ENCODE measurements at regions not wholly inside any gene's neighbourhood (a gene's known extent, or its start where the extent isn't known, plus 50 kb on each side); places are given as distances from the start of the nearest gene placed in this dataset.

DNA sequence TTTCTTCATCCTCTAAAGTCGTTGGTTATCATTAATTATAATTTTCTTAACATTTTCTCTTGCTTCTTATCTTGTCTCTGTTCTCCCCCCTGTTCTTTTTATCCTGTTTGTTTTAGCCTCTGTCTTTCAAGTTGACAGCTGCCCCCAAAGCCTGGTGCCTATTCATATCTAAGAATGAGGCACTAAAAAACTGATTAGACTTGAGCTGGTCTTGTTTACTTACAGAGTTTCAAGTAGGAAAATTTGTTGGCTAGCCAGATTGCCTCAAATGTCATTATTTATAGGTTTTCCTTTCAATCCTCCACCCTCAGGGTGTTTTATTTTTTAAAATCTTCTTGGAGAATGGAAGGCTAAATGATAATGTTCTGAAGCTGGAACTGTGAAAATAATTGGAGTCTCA is 236.0 kb downstream of the UTP18 start:
- no peak for DNase-seq

DNA sequence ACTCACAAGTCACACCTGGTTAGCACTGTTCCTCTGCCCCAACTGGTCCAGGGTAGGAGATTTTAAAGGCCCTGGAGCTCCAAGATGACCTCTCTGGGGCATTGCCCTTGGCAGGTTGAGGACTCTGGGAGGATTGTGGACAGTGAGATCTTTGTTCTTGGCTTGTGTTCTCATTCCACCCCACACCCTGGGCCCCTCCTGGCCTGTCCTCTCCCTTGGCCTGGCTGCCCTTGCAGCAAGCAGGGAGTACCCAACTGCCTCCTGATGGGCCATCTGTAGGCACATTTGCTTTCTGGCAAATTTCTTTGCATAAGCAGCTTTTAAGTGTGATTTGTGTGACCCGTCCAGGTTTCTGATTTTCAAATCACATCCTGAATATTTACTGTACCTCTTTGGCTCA is 239.6 kb downstream of the UTP18 start:
- DNase-seq, result no peak

DNA sequence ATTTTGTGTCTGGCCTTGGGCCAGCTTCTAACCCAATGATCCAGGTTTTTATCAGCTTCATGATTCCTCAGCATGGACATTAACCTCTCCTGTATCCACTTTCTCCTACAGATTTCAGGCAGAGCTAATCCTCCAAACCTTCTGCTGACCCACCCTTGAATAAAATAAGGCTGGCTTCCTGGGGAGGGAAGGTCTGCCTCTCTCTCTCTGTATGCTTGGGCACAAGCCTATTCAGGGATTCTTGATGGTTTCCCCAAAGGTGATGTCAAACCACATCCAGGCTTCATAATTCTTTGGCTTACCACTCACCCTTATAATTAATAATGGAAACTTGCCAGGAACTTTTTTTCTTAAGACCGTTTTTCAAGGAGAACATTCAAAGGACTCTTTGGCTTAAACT is 240.1 kb downstream of the UTP18 start:
- no peak for DNase-seq

DNA sequence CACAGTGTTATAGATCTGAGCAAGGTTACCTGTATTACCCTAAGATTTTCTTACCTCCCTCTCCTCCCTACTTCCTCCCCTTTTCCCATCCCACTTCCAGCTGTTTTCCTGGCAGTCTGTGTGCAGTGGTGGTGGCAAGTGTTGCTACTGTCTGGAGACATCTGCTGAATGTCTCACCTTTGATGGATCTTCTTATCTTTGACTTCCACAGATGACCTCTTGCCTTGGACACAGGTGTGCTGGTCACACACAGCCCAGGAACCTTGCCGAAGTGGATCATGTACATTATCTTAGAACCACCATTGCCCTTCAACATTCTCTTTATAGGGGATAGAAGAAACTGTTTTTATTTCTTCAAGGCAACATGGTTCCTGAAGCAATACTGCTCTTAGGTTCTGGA is 245.1 kb downstream of the UTP18 start:
- DNase-seq, result no peak

DNA sequence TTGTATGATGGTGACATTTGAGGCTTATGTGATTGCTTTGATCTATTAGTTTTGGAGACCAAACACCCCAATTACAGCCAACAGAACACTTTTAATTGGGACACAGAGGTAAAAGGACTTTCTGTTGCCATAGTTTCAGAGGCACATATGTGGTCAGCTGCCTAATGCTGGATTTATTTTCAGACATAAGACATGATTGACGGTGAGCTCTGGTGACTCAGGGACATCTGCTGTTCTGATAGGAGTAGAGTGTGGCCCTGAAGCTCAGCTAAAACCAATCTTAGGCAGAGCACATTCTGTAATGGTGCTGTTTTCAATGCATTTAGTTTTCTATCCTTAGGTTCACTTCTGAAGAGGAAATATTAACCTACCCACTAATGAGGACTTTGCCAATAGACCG is 247.1 kb downstream of the UTP18 start:
- no peak for DNase-seq

DNA sequence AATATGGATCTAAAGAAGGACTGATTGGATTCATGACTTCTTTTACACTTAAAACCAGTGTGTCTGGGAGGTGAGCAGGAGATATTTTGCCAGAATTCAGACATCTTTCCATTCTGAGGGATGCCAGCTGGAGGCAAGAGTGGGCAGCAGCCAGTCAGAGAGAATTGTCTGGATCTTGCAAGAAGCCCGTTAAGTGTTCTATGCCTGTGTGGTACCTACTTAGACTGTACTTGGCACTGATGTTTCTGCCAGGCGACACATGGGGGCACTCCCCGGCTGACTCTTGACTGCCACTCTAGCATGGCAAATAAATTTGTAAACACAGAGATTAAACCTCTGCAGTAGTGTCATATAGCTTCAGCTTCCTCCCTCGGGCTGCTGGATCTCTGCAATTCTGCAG is 247.7 kb downstream of the UTP18 start:
- DNase-seq, result no peak

DNA sequence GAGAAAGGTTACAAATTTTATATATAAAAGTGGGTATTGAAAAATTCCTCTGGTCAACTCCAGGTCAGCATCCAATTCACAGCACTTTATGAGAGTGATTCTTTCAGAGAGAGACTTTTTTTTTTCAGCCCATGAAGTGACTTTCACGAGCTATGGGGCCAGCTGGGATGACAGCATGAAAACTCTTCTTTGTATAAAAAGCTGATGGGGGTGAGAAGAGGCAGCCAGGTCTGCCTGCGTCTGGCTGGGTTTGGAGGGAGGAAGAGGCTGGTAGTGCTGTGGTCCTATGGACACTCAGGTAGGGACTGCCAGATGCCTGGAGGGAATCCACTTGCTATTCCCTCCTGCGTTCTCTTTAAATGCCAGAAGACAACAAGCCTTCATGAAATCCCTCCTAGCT is 250.6 kb downstream of the UTP18 start:
- no peak for DNase-seq

DNA sequence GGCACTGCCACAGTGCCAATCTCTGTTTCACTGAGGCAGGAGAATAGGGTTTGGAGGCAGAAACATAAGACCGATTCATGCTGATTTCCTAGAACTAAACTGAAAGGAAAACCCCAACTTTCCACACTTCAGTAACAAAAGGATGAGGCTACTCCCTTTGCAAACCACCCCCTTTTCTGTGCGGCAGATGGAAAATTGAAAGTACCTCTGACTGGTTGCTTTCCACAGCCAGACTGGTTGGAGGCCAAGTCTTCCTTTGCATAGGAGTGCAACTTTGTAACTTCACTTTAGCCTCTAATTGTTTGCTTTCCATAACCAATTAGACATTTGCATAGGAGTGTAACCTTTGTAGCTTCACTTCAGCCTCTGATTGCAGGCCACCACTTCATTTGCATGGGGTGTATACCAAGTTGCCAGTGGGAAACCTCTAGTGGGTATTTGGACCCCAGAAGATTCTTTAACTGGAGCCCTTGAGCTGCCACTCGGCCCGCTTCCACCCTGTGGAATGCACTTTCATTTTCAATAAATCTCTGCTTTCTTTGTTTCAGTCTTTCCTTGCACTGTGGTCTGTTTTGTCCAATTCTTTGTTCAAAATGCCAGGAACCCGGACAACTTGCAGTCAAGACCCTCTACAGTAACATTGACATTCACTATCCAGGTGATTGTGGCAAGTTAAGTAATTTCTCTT is 252.0 kb downstream of the UTP18 start:
- DNase-seq, result no peak

DNA sequence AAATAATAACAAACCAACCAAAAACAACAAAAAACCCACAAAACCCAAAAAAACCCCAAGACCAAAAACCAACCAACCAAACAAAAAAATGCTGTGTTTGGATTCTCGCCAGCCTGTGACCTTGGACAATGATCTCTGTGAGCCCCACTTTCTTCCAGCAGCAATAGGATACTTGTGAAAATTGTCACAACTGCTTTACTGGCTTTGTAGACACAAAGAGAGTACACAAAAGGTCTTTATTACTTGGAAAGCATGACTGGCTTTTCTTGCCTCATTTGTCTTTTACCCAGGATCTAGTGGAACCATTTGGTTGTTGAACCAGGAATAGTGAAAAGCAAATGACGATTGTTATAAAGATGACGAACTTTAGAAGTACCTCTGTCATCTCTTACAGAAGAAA is 256.6 kb downstream of the UTP18 start:
- no peak for DNase-seq

DNA sequence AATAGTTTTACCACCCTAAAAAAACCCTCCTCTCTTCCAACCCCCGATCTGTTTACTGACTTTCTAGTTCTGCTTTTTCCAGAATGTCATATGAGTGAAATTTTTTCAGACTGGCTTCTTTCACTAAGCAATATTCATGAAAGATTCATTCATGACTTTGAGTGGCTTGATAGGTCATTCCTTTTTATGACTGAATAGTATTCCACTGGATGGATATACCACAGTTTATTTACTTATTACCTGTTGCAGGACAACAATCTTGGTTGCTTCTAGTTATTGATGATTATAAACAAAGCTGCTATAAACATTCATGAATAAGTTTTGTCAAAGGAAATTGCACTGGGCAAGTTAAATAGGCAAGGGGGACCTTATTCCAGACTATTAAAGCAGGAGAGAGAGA is 264.2 kb downstream of the UTP18 start:
- no peak for DNase-seq

DNA sequence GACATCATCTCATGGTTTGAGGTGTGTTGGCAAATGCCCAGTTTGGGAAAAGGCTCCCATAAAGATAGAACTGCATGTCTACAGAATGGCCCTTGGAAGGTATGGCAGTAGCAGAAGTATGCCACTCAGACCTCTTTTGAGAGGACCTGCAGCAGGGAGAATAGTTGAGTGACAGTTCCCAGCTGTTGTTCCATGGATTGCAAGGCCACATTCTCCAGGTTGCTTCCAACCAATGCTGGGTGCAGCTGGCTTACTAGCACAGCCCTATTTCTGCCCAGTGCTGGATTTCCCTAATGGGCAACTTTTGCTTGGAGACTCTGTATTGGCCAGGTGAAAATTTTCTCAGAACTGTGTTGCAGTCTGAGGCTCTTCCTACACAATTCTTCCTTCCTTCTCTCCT is 266.2 kb downstream of the UTP18 start:
- DNase-seq, result no peak

DNA sequence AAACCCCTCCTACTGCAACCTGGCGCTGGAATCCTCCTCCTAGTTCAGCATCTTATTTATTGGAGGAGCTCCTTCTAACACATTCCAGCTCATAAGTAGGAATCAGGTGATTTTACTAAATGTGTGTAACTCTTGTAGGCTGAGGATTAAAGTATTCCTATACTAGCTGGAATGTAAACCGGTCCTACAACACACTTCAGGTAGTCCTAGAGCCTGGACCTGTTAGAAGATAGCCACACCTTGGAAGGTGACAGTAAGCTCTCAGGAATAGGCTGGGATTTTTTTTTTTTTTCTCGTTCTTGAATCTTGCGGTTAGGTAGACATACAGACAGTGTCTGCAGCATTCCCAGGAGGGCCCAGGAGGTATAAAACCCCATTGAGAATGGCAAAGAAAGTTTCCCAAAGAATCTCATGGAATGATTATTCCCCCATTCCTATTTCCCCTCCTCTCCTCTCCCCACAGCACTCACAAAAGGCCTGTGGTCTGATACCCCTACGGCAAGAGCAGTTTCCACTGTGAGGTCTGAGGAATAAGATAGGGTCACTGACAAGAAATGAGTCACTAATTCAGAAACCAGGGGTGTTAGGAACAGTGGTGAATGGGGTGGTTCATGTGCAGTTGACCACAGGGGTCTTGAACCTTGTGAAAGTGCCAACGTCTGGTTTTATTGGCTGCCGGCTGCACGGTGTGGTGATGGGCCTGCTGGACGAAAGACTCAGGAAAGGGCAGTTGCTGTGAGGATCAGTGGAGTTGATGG is 267.1 kb downstream of the UTP18 start:
- DNase-seq, result no peak

DNA sequence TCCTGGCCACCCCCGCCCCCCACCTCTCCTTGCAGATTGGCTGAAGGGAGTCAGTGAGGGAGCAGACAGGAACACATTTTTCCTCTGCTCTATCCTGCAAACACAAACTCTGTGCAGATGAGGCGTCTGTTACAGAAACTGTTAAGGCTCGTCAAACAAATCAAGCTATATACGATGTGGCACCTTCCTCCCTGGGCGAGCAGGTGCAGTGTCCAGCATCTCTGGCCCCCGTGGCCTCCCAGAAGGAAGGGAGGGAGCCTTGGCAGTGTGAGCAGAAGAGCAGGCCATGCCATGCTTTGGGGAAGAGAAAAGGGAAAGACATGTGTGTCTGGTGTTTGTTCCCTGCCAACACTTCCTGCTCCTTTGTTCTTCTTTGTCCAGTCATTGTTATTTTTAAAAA is 267.8 kb downstream of the UTP18 start:
- no peak for DNase-seq

DNA sequence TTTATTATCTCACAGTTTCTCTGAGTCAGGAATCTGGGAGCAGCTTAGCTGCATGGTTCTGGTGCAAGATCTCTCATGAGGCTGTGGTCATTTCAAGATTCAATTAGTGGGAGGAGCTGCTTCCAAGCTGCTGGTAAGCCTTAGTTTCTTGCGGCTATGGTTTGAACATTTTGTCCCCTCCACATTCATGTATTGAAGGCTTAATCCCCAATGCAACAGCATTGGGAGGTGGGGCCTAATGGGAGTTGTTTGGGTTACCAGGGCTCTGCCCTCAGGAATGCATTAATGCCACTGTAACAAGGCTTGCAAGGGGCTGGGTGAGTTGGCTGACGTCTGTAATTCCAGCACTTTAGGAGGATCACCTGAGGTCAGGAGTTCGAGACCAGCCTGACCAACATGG is 272.9 kb downstream of the UTP18 start:
- no peak for DNase-seq

DNA sequence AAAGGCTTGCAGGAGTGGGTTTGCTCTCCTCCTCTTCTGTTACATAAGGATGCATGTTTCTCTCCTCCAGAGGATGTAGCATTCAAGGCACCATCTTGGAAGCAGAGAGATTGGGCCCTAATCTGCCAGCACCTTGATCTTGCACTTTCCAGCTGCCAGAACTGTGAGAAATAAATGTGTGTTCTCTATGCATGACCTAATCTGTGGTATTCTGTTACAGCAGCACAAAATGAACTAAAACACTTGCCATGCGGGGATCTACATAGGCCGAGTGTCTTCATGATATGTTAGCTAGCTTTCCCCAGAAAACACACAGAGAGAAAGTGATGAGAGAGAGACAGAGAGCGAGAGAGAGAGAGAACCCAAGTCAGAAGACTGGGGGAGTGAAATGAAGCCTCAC is 273.5 kb downstream of the UTP18 start:
- DNase-seq, result no peak

DNA sequence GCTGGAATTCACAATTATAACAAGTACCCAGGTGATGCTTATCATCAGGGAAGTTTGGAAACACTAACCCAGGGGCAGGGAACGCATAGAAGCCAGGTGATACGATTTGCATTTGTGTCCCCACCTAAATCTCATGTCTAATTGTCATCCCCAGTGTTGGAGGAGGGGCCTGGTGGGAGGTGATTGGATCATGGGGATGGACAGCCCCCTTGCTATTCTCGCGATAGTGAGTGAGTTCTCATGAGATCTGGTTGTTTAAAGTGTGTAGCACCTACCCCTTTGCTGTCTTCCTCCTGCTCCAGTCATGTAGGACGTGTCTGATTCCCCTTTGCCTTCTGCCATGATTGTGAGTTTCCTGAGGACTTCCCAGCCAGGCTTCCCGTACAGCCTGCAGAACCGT is 276.3 kb downstream of the UTP18 start:
- no peak for DNase-seq

DNA sequence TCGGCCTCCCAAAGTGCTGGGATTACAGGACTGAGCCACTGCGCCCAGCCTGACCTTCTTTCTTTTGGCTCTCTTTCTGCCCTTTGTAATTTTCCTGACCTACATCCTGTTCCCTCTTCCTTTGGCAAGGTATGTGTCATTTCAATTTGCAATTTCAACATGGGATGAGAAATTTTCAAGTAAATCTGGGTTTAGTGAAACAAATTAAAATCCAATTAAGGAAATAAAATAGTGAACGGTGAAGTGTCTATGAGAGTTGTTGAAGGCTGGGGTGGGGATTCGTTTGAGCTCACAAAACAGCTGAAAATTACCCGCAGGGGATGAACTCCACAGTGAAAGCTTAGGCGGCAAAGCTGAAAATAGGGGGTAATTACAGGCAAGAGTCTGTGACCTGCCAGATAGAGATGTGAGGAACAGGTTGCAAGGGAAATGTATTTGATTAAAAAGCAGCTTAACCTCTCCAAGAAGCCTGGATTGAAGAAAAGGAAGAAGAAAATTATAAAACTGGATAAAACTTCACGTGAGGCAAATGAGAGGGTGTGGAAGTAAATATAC is 277.7 kb downstream of the UTP18 start:
- no peak for DNase-seq

DNA sequence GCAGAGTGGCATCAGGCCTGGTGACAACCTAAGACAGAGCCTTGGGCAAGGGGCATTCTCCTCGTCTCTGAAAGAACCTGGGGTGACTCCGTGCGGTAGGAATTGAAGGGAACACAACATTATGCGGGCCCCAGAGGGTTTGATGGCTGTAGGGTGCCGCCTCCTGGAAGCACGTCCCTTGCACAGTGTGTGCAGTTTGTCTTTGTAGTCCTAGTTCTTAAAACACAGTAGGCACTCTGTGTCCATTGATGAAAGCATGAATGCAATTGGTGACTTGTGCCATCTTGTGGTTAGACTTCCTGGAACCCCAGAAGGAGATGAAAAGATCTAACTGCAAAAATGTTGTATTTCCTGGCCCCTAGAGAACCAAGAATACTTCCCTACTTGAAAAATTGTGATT is 279.8 kb downstream of the UTP18 start:
- no peak for DNase-seq

DNA sequence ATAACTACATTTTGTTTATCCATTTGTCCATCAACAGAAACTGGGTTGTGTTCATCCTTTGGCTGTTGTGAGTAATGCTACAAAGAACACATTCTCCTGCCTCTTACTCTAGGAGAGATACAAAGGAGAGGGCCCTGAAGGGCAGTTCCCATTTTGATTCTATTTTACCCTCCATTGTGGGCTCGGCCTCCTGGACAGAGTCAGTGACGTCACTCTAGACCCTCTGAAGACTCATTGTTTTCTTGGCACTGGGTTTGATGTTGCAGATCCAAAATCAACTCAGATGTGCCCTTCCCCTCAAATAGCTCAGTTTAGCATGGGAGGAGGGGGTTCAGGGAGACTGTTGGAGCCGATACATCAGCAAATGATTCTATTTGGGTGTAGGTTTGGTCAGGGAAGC is 280.9 kb downstream of the UTP18 start:
- DNase-seq, result no peak

DNA sequence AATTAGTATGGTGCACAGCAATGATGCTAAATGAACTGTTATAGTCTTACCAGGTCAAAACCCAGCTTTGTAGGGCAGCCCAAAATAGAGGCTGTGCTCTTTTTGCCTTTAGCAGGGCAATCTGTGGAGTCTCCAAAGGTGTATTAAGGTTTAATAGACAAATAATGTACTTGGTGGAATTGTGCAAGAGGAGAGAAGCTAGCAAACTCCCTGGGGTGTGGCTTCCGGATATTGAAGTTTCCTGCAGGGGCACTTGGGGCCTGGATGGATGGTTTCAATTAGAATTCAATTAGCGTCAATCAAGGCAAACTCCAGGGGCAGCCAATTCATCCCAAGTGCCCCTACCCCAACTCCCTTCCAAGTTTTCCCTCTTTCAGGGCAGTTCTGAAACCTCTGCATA is 285.8 kb downstream of the UTP18 start:
- no peak for DNase-seq

DNA sequence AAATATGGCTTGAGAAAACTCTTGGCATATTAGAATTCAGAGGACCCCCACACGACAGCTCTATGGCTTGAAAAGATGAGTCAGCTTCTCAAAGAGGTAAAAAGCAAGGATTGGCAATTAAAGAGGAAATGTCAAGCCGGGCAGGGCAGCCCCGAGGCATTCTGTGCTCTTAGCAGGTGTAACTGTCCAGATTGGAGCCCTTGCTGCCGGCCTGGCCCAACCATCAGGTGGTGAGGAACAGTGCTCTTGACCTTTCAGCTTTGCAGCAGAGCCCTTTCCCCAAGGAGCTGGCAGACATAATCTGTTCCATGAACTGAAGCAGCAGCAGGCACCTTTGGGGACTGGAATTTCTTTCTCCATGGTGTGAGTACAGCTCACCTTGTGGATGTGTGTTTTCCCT is 287.8 kb downstream of the UTP18 start:
- no peak for DNase-seq

DNA sequence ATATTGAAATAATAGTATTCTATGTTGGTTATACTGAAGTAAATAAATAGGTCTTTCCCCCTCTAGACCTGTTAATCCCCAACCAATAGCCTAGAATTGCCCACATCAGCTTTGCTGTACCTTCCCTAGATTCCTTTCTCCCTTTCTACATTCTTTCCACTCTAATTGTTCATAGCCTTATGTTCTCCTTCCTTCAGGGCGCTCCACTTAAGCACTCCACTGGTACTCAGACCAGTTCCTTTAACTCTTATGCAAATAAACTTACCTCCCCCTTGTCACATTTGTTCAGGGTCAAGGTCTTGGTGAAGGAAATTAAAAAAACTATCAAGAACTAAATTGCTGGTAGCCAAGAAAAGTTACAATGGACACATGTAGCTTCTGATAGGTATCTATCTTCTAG is 294.8 kb downstream of the UTP18 start:
- no peak for DNase-seq

DNA sequence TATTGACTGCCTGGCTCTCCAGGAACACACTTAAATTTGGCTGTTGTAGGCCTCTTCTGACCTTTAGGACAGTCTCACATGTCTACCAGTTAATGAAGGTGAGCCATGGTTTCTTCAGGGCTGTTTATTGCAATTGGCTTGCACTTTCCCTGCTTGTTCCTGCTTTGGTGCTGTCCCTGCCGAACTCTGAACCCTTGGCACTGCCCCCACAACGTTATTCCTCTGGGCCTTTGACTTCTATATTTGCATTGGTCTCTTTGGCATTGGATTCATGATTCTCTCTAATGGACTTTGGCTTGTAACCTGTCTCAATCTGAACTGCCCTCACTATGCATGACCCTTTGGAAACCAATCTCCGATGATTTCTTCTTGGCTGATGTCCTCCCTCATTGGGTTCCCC is 299.4 kb downstream of the UTP18 start:
- no peak for DNase-seq

DNA sequence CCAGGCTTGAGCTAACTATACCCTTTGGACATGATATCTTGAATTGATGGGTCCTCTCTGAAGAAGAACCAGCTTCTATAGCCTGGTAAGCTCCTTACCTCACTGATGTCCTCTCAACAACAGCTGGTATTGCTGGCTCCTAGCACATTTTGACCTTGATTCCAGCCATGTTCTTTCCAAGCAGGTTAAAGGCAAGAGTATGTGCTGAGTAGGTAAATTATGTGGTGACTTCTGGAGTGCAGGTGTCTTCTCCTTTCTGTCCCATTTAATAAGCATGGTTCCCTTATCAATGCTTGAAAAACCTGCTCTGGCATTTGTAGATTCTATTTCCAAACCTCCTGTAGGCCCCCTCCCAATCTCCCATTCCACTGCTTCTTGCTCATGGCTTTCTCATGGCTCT is 300.1 kb downstream of the UTP18 start:
- no peak for DNase-seq

DNA sequence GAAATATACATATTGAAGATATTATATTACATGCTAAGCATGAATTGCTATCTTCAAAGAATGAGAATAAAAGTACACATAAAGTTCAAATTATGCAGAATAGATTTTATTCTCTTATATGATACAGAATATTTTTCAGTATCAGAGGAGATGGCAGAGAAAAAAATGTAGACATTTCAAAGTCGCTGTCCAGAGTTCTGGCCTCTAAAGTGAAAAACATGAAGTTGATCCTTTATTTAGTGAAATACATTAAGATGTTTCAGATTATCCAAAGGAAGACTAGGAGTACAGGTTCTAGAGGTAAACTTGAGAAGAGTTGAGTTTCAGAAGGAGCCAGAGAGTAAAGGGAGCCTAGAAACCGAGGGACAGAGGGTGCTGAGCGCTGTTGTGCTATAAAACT is 303.6 kb downstream of the UTP18 start:
- DNase-seq, result no peak

Data from activated CD4-positive, alpha-beta T cell treated with anti-CD3 and anti-CD28 coated beads, Interleukin-2, amount 50 U/mL, for 4 hours (primary cell).